A673 (cell line): ENCODE measurements at regions not wholly inside any gene's neighbourhood (a gene's known extent, or its start where the extent isn't known, plus 50 kb on each side); places are given as distances from the start of the nearest gene placed in this dataset.
"Not testable (repeated sequence)": the region's sequence is repeated elsewhere in the genome, so short reads cannot be mapped to it uniquely, and the experiment has no call there.

Source experiments
- EZH2 ChIP-seq: fragments of 200-600 bp; sonication (generic); IDR thresholded peaks from 2 replicates; pipeline ENCODE4 v1.6.1; 2017; ENCODE audit warnings: borderline replicate concordance, low read depth, mild to moderate bottlenecking, mixed read lengths, antibody characterized with exemption, low read length; ENCODE audit not compliant: poor library complexity, severe bottlenecking
- TF ChIP-seq, protein P1 (sequence below): fragments of 300-800, 200-600 bp; sonication (generic); conservative IDR thresholded peaks from 2 replicates; pipeline ENCODE4 v1.5.1; 2017; ENCODE audit warnings: low read depth, mild to moderate bottlenecking, antibody characterized with exemption, low read length, moderate library complexity, mixed read lengths

DNA sequence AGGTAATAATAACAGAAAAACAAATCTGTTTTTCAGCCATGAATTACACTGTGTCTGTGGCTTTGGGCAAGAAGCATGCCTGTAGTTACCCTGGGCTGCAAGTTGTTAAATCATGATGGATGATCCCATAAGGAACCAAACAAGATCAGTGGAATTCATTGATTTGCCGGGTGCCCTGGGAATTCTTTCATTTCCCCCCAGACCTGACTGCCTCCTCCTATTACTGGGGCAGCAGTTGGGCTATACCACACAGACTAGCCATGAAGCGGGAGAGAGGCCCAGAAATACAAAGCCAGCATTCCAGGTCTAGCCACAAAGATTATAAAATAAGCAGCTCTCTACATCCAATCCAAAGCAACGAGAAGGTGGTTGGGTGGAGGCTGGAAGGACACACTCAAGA, 174.2 kb downstream of the NPIPA8 start:
- TF ChIP-seq, protein P1, sequence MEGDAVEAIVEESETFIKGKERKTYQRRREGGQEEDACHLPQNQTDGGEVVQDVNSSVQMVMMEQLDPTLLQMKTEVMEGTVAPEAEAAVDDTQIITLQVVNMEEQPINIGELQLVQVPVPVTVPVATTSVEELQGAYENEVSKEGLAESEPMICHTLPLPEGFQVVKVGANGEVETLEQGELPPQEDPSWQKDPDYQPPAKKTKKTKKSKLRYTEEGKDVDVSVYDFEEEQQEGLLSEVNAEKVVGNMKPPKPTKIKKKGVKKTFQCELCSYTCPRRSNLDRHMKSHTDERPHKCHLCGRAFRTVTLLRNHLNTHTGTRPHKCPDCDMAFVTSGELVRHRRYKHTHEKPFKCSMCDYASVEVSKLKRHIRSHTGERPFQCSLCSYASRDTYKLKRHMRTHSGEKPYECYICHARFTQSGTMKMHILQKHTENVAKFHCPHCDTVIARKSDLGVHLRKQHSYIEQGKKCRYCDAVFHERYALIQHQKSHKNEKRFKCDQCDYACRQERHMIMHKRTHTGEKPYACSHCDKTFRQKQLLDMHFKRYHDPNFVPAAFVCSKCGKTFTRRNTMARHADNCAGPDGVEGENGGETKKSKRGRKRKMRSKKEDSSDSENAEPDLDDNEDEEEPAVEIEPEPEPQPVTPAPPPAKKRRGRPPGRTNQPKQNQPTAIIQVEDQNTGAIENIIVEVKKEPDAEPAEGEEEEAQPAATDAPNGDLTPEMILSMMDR, result not testable (repeated sequence)
- TF ChIP-seq EZH2, result not testable (repeated sequence)
